Effector memory CD8-positive, alpha-beta T cell (primary cell): ENCODE measurements at regions not wholly inside any gene's neighbourhood (a gene's known extent, or its start where the extent isn't known, plus 50 kb on each side); places are given as distances from the start of the nearest gene placed in this dataset.

Experiments
- ATAC-seq: fragments of 150-1000 bp; cut with Tn5 transposase; replicated peaks from 2 replicates; pipeline ENCODE4 v1.10.0; 2021; ENCODE audit warnings: mild to moderate bottlenecking, moderate library complexity
- DNase-seq, 3 experiments: peaks; one replicate each; pipeline ENCODE4 v3.0.0; 2021
- H3K27ac Mint-ChIP-seq, 2 donors: one replicate each; pipeline ENCODE4 v1.8.0; 2022; ENCODE audit warnings: mild to moderate bottlenecking in 2 of 2, mixed read lengths in 2 of 2, moderate library complexity in 2 of 2
- H3K27me3 Mint-ChIP-seq, 2 donors: one replicate each; pipeline ENCODE4 v1.8.0; 2022; ENCODE audit warnings: mixed read lengths in 2 of 2
- H3K36me3 Mint-ChIP-seq: one replicate; pipeline ENCODE4 v1.8.0; 2022; ENCODE audit warnings: mild to moderate bottlenecking, moderate library complexity, mixed read lengths; ENCODE audit not compliant: insufficient read depth
- H3K4me1 Mint-ChIP-seq, 2 donors: one replicate each; pipeline ENCODE4 v1.8.0; 2022; ENCODE audit warnings: low read depth in 2 of 2, mixed read lengths in 2 of 2
- H3K4me3 Mint-ChIP-seq, 2 donors: one replicate each; pipeline ENCODE4 v1.8.0; 2022; ENCODE audit warnings: mild to moderate bottlenecking in 2 of 2, mixed read lengths in 2 of 2, moderate library complexity in 2 of 2
- H3K9me3 Mint-ChIP-seq, 2 donors: one replicate each; pipeline ENCODE4 v1.8.0; 2022; ENCODE audit warnings: mixed read lengths in 2 of 2

GRCh38 chr16:86414991-86415740 lies 95.2 kb upstream of the FOXF1 start:
- DNase-seq (no peak), ATAC-seq (no peak)
- H3K27me3 Mint-ChIP-seq: peaks cover 21 to 33% of the 10 kb centered on the region in 2 donors
- H3K27ac Mint-ChIP-seq: no peak overlapping the region
- H3K4me1 Mint-ChIP-seq: no peaks in the 10 kb centered on the region
- H3K9me3 Mint-ChIP-seq: peaks cover 0 to 2% of the 10 kb centered on the region in 2 donors
- no peaks in the 10 kb centered on the region for H3K36me3 Mint-ChIP-seq
- no peak overlapping the region for H3K4me3 Mint-ChIP-seq

GRCh38 chr16:86418981-86419380 lies 91.3 kb upstream of the FOXF1 start:
- no peaks in the 10 kb centered on the region for H3K4me1 Mint-ChIP-seq
- no peaks in the 10 kb centered on the region for H3K36me3 Mint-ChIP-seq
- no peaks in the 10 kb centered on the region for H3K9me3 Mint-ChIP-seq
- peaks cover under 1 to 11% of the 10 kb centered on the region in 2 donors for H3K27me3 Mint-ChIP-seq
- no peak overlapping the region for H3K4me3 Mint-ChIP-seq
- no peak overlapping the region for H3K27ac Mint-ChIP-seq
- ATAC-seq (no peak), DNase-seq (no peak)

- Mint-ChIP-seq H3K9me3 (no peaks in the 10 kb centered on the region), H3K4me3 (no peak overlapping the region), H3K4me1 (no peaks in the 10 kb centered on the region), H3K27ac (no peak overlapping the region), H3K36me3 (no peaks in the 10 kb centered on the region), H3K27me3 (peaks cover 0 to 11% of the 10 kb centered on the region in 2 donors)
- DNase-seq (no peak), ATAC-seq (no peak)
Observed at GRCh38 chr16:86419518-86419917, 90.8 kb upstream of the FOXF1 start.

- H3K9me3 Mint-ChIP-seq: no peaks in the 10 kb centered on the region
- no peak for ATAC-seq
- no peak for DNase-seq
- no peaks in the 10 kb centered on the region for H3K4me1 Mint-ChIP-seq
- H3K27ac Mint-ChIP-seq: no peak overlapping the region
- H3K27me3 Mint-ChIP-seq: peaks cover 9 to 21% of the 10 kb centered on the region in 2 donors
- H3K4me3 Mint-ChIP-seq: no peak overlapping the region
- H3K36me3 Mint-ChIP-seq: no peaks in the 10 kb centered on the region
Observed at GRCh38 chr16:86421995-86422394, 88.3 kb upstream of the FOXF1 start.

- Mint-ChIP-seq H3K4me3 (no peak overlapping the region), H3K36me3 (no peaks in the 10 kb centered on the region), H3K27me3 (peaks cover 9 to 35% of the 10 kb centered on the region in 2 donors), H3K9me3 (no peaks in the 10 kb centered on the region), H3K27ac (no peak overlapping the region), H3K4me1 (no peaks in the 10 kb centered on the region)
- ATAC-seq: no peak
- no peak for DNase-seq
Observed at GRCh38 chr16:86424398-86424797, 85.9 kb upstream of the FOXF1 start.

GRCh38 chr16:86424985-86425384 lies 85.3 kb upstream of the FOXF1 start:
- DNase-seq (no peak), ATAC-seq (no peak)
- H3K4me1 Mint-ChIP-seq: no peaks in the 10 kb centered on the region
- H3K9me3 Mint-ChIP-seq: no peaks in the 10 kb centered on the region
- peaks cover 9 to 35% of the 10 kb centered on the region in 2 donors for H3K27me3 Mint-ChIP-seq
- no peak overlapping the region for H3K27ac Mint-ChIP-seq
- no peak overlapping the region for H3K4me3 Mint-ChIP-seq
- no peaks in the 10 kb centered on the region for H3K36me3 Mint-ChIP-seq

- Mint-ChIP-seq H3K4me3 (no peak overlapping the region), H3K27ac (no peak overlapping the region), H3K4me1 (no peaks in the 10 kb centered on the region), H3K9me3 (no peaks in the 10 kb centered on the region), H3K27me3 (peaks cover 9 to 35% of the 10 kb centered on the region in 2 donors), H3K36me3 (no peaks in the 10 kb centered on the region)
- DNase-seq: no peak
- no peak for ATAC-seq
Observed at GRCh38 chr16:86426063-86426642, 84.2 kb upstream of the FOXF1 start.

GRCh38 chr16:86427433-86427851 lies 82.9 kb upstream of the FOXF1 start:
- H3K27me3 Mint-ChIP-seq: peaks cover 9 to 35% of the 10 kb centered on the region in 2 donors
- no peaks in the 10 kb centered on the region for H3K4me1 Mint-ChIP-seq

GRCh38 chr16:86428729-86429517 lies 81.4 kb upstream of the FOXF1 start:
- H3K27me3 Mint-ChIP-seq: peaks cover 9 to 35% of the 10 kb centered on the region in 2 donors
- DNase-seq (no peak), ATAC-seq (no peak)
- H3K4me3 Mint-ChIP-seq: no peak overlapping the region
- no peaks in the 10 kb centered on the region for H3K9me3 Mint-ChIP-seq
- no peak overlapping the region for H3K27ac Mint-ChIP-seq
- no peaks in the 10 kb centered on the region for H3K4me1 Mint-ChIP-seq
- peaks cover 3% of the 10 kb centered on the region for H3K36me3 Mint-ChIP-seq

More at GRCh38 chr16:86427433-86427851, 82.9 kb upstream of the FOXF1 start:
- no peak overlapping the region for H3K4me3 Mint-ChIP-seq
- peaks cover 3% of the 10 kb centered on the region for H3K36me3 Mint-ChIP-seq
- no peaks in the 10 kb centered on the region for H3K9me3 Mint-ChIP-seq
- no peak overlapping the region for H3K27ac Mint-ChIP-seq
- DNase-seq: no peak
- ATAC-seq: no peak

GRCh38 chr16:86429663-86430062 lies 80.7 kb upstream of the FOXF1 start:
- no peak for ATAC-seq
- no peak for DNase-seq
- H3K27ac Mint-ChIP-seq: no peak overlapping the region
- no peak overlapping the region for H3K4me3 Mint-ChIP-seq
- peaks cover 3% of the 10 kb centered on the region for H3K36me3 Mint-ChIP-seq
- peaks cover 9 to 35% of the 10 kb centered on the region in 2 donors for H3K27me3 Mint-ChIP-seq
- no peaks in the 10 kb centered on the region for H3K4me1 Mint-ChIP-seq
- no peaks in the 10 kb centered on the region for H3K9me3 Mint-ChIP-seq

GRCh38 chr16:86430814-86431213 lies 79.5 kb upstream of the FOXF1 start:
- ATAC-seq (no peak), DNase-seq (no peak)
- Mint-ChIP-seq H3K27ac (no peak overlapping the region), H3K4me1 (no peaks in the 10 kb centered on the region), H3K4me3 (no peak overlapping the region), H3K36me3 (peaks cover 3% of the 10 kb centered on the region), H3K27me3 (peaks cover 6 to 24% of the 10 kb centered on the region in 2 donors), H3K9me3 (no peaks in the 10 kb centered on the region)

GRCh38 chr16:86431540-86431939 lies 78.8 kb upstream of the FOXF1 start:
- peaks cover 3% of the 10 kb centered on the region for H3K36me3 Mint-ChIP-seq
- DNase-seq: no peak
- no peak overlapping the region for H3K4me3 Mint-ChIP-seq
- ATAC-seq: no peak
- peaks cover 0 to 17% of the 10 kb centered on the region in 2 donors for H3K27me3 Mint-ChIP-seq
- no peaks in the 10 kb centered on the region for H3K4me1 Mint-ChIP-seq
- H3K9me3 Mint-ChIP-seq: no peaks in the 10 kb centered on the region
- no peak overlapping the region for H3K27ac Mint-ChIP-seq

- Mint-ChIP-seq H3K27me3 (peaks cover 0 to 14% of the 10 kb centered on the region in 2 donors), H3K27ac (no peak overlapping the region), H3K4me3 (no peak overlapping the region), H3K9me3 (no peaks in the 10 kb centered on the region), H3K4me1 (no peaks in the 10 kb centered on the region), H3K36me3 (peaks cover 3% of the 10 kb centered on the region)
- ATAC-seq (no peak), DNase-seq (no peak)
Observed at GRCh38 chr16:86432048-86432447, 78.3 kb upstream of the FOXF1 start.
